MM.1S (cell line): ENCODE measurements at regions not wholly inside any gene's neighbourhood (a gene's known extent, or its start where the extent isn't known, plus 50 kb on each side); places are given as distances from the start of the nearest gene placed in this dataset.

ENCODE experiments used
- EZH2phosphoT487 ChIP-seq: fragments of 300-600 bp; sonication (generic); IDR thresholded peaks from 2 replicates; pipeline ENCODE4 v1.6.1; 2018; ENCODE audit warnings: antibody characterized with exemption, low read length
- TF ChIP-seq, protein P1 (sequence below): fragments of 300-600 bp; sonication (generic); IDR thresholded peaks from 2 replicates; pipeline ENCODE4 v1.5.1; 2016; ENCODE audit warnings: antibody characterized with exemption, low read length, mixed read lengths

DNA sequence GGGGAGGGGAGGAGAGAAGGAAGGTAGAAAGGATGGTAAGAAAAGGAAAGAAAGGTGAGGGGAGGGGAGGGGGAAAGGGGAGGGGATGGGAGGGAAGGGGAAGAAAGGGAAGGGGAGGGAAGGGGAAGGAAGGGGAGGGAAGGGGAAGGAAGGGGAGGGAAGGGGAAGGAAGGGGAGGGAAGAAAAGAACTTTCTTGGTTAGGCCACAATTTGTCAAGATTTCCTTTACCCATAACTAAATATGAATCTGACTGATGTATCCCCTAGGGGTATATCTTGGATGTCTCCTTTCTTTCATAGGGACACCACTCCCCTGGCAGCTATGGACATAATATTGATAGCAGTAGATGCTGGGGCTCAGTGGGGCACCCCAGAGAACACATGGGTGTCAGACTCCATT lies 54.4 kb upstream of the PRELP start:
- TF ChIP-seq, protein P1, sequence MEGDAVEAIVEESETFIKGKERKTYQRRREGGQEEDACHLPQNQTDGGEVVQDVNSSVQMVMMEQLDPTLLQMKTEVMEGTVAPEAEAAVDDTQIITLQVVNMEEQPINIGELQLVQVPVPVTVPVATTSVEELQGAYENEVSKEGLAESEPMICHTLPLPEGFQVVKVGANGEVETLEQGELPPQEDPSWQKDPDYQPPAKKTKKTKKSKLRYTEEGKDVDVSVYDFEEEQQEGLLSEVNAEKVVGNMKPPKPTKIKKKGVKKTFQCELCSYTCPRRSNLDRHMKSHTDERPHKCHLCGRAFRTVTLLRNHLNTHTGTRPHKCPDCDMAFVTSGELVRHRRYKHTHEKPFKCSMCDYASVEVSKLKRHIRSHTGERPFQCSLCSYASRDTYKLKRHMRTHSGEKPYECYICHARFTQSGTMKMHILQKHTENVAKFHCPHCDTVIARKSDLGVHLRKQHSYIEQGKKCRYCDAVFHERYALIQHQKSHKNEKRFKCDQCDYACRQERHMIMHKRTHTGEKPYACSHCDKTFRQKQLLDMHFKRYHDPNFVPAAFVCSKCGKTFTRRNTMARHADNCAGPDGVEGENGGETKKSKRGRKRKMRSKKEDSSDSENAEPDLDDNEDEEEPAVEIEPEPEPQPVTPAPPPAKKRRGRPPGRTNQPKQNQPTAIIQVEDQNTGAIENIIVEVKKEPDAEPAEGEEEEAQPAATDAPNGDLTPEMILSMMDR, result no peak
- TF ChIP-seq EZH2phosphoT487, result no peak
